Naive thymus-derived CD4-positive, alpha-beta T cell (primary cell): ENCODE measurements at regions not wholly inside any gene's neighbourhood (a gene's known extent, or its start where the extent isn't known, plus 50 kb on each side); places are given as distances from the start of the nearest gene placed in this dataset.

Source experiments
- ATAC-seq: fragments of 150-1000 bp; cut with Tn5 transposase; 2 replicates; pipeline ENCODE4 v1.10.0; 2021; ENCODE audit warnings: mild to moderate bottlenecking, moderate library complexity
- CTCF ChIA-PET: fragments of 350-600 bp; sonication (Branson Sonifier 250); formaldehyde crosslinking; loops from one replicate; lab custom pipeline; 2021; ENCODE audit warnings: antibody characterized with exemption; lab: Charles Lee
- POLR2A ChIA-PET: fragments of 350-600 bp; sonication (Branson Sonifier 250); formaldehyde crosslinking; loops from one replicate; lab custom pipeline; 2021; ENCODE audit warnings: antibody characterized with exemption, inconsistent platforms; lab: Charles Lee
- DNase-seq, 9 donors: peaks; one replicate each; pipeline versions ENCODE4 v3.0.0 to v3.0.0-alpha.2; 2020 to 2022; ENCODE audit warnings: mixed read lengths in 1 of 9
- H3K27ac ChIP-seq: one replicate; pipeline ENCODE4 v1.7.0; 2013; ENCODE audit warnings: mild to moderate bottlenecking, low read depth, low read length, moderate library complexity
- H3K27me3 ChIP-seq, 2 donors: one replicate each; pipeline ENCODE4 v1.7.0; 2013; ENCODE audit warnings: low read length in 2 of 2, mild to moderate bottlenecking in 2 of 2, moderate library complexity in 2 of 2; ENCODE audit not compliant: control insufficient read depth in 2 of 2, insufficient read depth in 2 of 2
- H3K36me3 ChIP-seq, 3 experiments: 1 replicate in 2 of 3; 2 replicates in 1 of 3; pipeline ENCODE4 v1.7.0; 2013; ENCODE audit warnings: low read length in 3 of 3, mild to moderate bottlenecking in 3 of 3, moderate library complexity in 1 of 3; ENCODE audit not compliant: insufficient read depth in 3 of 3, control insufficient read depth in 2 of 3
- H3K4me1 ChIP-seq, 2 donors: one replicate each; pipeline ENCODE4 v1.7.0; 2013; ENCODE audit warnings: low read length in 2 of 2, mild to moderate bottlenecking in 2 of 2, moderate library complexity in 1 of 2; ENCODE audit not compliant: control insufficient read depth in 2 of 2, insufficient read depth in 2 of 2
- H3K4me3 ChIP-seq: 2 replicates; pipeline ENCODE4 v1.7.0; 2013; ENCODE audit warnings: mild to moderate bottlenecking, low read length
- H3K9me3 ChIP-seq, 3 experiments: 1 replicate in 2 of 3; 2 replicates in 1 of 3; pipeline ENCODE4 v1.7.0; 2013; ENCODE audit warnings: low read length in 3 of 3; ENCODE audit not compliant: control insufficient read depth in 2 of 3
- H3K27ac Mint-ChIP-seq, 9 donors: one replicate each; pipeline ENCODE4 v1.8.0; 2020 to 2022; ENCODE audit warnings: mixed read lengths in 9 of 9, mild to moderate bottlenecking in 8 of 9, moderate library complexity in 5 of 9, inconsistent platforms in 2 of 9
- H3K27me3 Mint-ChIP-seq, 5 donors: one replicate each; pipeline ENCODE4 v1.8.0; 2021 to 2022; ENCODE audit warnings: mixed read lengths in 5 of 5, mild to moderate bottlenecking in 1 of 5
- H3K36me3 Mint-ChIP-seq, 5 donors: one replicate each; pipeline ENCODE4 v1.8.0; 2020 to 2022; ENCODE audit warnings: mixed read lengths in 5 of 5, mild to moderate bottlenecking in 3 of 5, inconsistent platforms in 1 of 5
- H3K4me1 Mint-ChIP-seq, 7 donors: one replicate each; pipeline ENCODE4 v1.8.0; 2020 to 2022; ENCODE audit warnings: mixed read lengths in 7 of 7, mild to moderate bottlenecking in 3 of 7, inconsistent platforms in 1 of 7
- H3K4me3 Mint-ChIP-seq, 10 donors: one replicate each; pipeline ENCODE4 v1.8.0; 2020 to 2022; ENCODE audit warnings: mild to moderate bottlenecking in 10 of 10, mixed read lengths in 10 of 10, moderate library complexity in 6 of 10, inconsistent platforms in 2 of 10
- H3K9me3 Mint-ChIP-seq, 11 donors: one replicate each; pipeline ENCODE4 v1.8.0; 2020 to 2022; ENCODE audit warnings: mixed read lengths in 11 of 11, mild to moderate bottlenecking in 4 of 11, inconsistent platforms in 1 of 11, moderate library complexity in 1 of 11
- intact Hi-C, 2 donors: fragments of 100-400 bp; cut with micrococcal nuclease; formaldehyde crosslinking; loops; one replicate each; pipeline ENCODE4 v1.15.1; 2023

GRCh38 chr14:56886471-56887062 is 76.3 kb upstream of the OTX2 start:
- CTCF ChIA-PET, result no interaction called here
- no peak for DNase-seq
- Mint-ChIP-seq H3K27me3 (peaks cover 27 to 59% (median 49%) of the 10 kb centered on the region in 5 donors), H3K4me3 (no peak overlapping the region), H3K27ac (no peak overlapping the region), H3K36me3 (no peaks in the 10 kb centered on the region), H3K9me3 (peaks cover 0 to 10% (median 0%) of the 10 kb centered on the region in 11 donors), H3K4me1 (no peaks in the 10 kb centered on the region)
- ATAC-seq, result no peak
- Histone ChIP-seq H3K36me3 (no peaks in the 10 kb centered on the region), H3K4me3 (no peak overlapping the region), H3K27ac (no peak overlapping the region), H3K4me1 (no peaks in the 10 kb centered on the region), H3K27me3 (no peaks in the 10 kb centered on the region), H3K9me3 (no peaks in the 10 kb centered on the region)
- intact Hi-C loops, result no loop called here
- POLR2A ChIA-PET, result no interaction called here

DNA sequence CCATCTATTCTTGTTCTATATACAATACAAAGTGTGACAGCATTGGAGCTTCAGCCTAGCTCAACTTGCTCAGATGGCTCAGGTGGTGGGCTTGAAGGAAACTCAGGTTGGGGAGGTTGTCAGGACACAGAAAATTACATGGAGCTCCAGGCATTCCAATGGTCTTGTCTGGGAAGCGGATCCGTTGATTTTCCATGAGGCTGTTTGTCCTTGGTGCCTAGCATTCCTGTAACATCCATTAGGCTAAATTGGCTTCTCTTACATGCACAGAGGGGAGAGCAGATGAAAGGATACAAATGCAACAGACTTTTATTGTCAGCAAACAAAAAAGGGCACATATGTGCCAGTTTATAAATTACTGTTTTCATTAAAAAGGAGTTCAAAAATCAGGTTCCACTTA is 75.5 kb upstream of the OTX2 start:
- peaks cover 0 to 10% (median 0%) of the 10 kb centered on the region in 11 donors for H3K9me3 Mint-ChIP-seq

GRCh38 chr14:56884617-56885016 is 74.3 kb upstream of the OTX2 start:
- Mint-ChIP-seq H3K36me3 (no peaks in the 10 kb centered on the region), H3K4me1 (no peaks in the 10 kb centered on the region), H3K9me3 (peaks cover 0 to 10% (median 2%) of the 10 kb centered on the region in 11 donors), H3K27ac (no peak overlapping the region), H3K27me3 (peaks cover 18 to 56% (median 47%) of the 10 kb centered on the region in 5 donors), H3K4me3 (no peak overlapping the region)
- ATAC-seq (no peak), DNase-seq (no peak)
- H3K9me3 ChIP-seq, result no peaks in the 10 kb centered on the region
- no peaks in the 10 kb centered on the region for H3K4me1 ChIP-seq
- CTCF ChIA-PET, result no interaction called here
- intact Hi-C loops, result no loop called here
- H3K27ac ChIP-seq, result no peak overlapping the region
- POLR2A ChIA-PET, result no interaction called here
- H3K4me3 ChIP-seq, result no peak overlapping the region
- H3K27me3 ChIP-seq, result no peaks in the 10 kb centered on the region
- no peaks in the 10 kb centered on the region for H3K36me3 ChIP-seq

More for the DNA sequence above, 75.5 kb upstream of the OTX2 start:
- Mint-ChIP-seq H3K27me3 (peaks cover 23 to 54% (median 45%) of the 10 kb centered on the region in 5 donors), H3K4me3 (no peak overlapping the region), H3K36me3 (no peaks in the 10 kb centered on the region), H3K27ac (no peak overlapping the region), H3K4me1 (no peaks in the 10 kb centered on the region)
- ChIA-PET CTCF (no interaction called here), POLR2A (no interaction called here)
- no peak for DNase-seq
- no peaks in the 10 kb centered on the region for H3K27me3 ChIP-seq
- no peak for ATAC-seq
- no peaks in the 10 kb centered on the region for H3K4me1 ChIP-seq
- intact Hi-C loops, result no loop called here
- no peaks in the 10 kb centered on the region for H3K9me3 ChIP-seq
- H3K4me3 ChIP-seq, result no peak overlapping the region
- H3K36me3 ChIP-seq, result no peaks in the 10 kb centered on the region
- no peak overlapping the region for H3K27ac ChIP-seq

- H3K27me3 ChIP-seq, result no peaks in the 10 kb centered on the region
- peaks cover 5 to 45% (median 31%) of the 10 kb centered on the region in 5 donors for H3K27me3 Mint-ChIP-seq
- no peaks in the 10 kb centered on the region for H3K9me3 ChIP-seq
- peaks cover 0 to 10% (median 2%) of the 10 kb centered on the region in 11 donors for H3K9me3 Mint-ChIP-seq
- no peaks in the 10 kb centered on the region for H3K36me3 ChIP-seq
- H3K4me3 Mint-ChIP-seq, result no peak overlapping the region
- no peak for ATAC-seq
- H3K27ac Mint-ChIP-seq, result no peak overlapping the region
- intact Hi-C loops, result no loop called here
- POLR2A ChIA-PET, result no interaction called here
- H3K4me3 ChIP-seq, result no peak overlapping the region
- no peak overlapping the region for H3K27ac ChIP-seq
- DNase-seq, result no peak
- no peaks in the 10 kb centered on the region for H3K4me1 Mint-ChIP-seq
- no peaks in the 10 kb centered on the region for H3K36me3 Mint-ChIP-seq
- CTCF ChIA-PET, result no interaction called here
- no peaks in the 10 kb centered on the region for H3K4me1 ChIP-seq
Measured at GRCh38 chr14:56881181-56881580, 70.9 kb upstream of the OTX2 start.

DNA sequence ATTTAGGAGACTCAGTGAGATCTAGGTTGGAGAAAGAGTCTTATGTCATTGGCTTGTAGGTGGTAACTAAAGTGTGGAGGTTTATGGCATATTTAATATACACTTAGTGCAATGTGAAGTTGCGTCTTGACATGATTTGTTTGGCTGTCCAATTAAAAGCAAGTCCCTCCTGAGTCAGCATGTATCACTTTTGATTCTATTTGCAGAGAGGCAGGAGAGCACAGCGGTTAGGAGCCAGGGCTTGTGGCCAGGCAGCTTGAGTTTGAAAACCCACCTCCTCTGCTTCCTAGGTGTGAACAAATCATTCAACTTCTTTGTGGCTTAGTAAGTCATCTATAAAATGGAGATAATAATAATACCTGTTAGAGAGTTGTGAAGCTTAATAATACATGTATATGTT is 68.5 kb upstream of the OTX2 start:
- ATAC-seq, result no peak
- no peak for DNase-seq
- peaks cover 0 to 38% (median 25%) of the 10 kb centered on the region in 5 donors for H3K27me3 Mint-ChIP-seq
- Histone ChIP-seq H3K4me3 (no peak overlapping the region), H3K4me1 (no peaks in the 10 kb centered on the region), H3K27me3 (no peaks in the 10 kb centered on the region), H3K36me3 (no peaks in the 10 kb centered on the region), H3K9me3 (no peaks in the 10 kb centered on the region), H3K27ac (no peak overlapping the region)
- intact Hi-C loops, result no loop called here
- ChIA-PET CTCF (no interaction called here), POLR2A (no interaction called here)
- H3K4me1 Mint-ChIP-seq, result no peaks in the 10 kb centered on the region
- H3K9me3 Mint-ChIP-seq, result peaks cover 0 to 7% (median 1%) of the 10 kb centered on the region in 11 donors
- H3K27ac Mint-ChIP-seq, result no peak overlapping the region
- no peaks in the 10 kb centered on the region for H3K36me3 Mint-ChIP-seq
- H3K4me3 Mint-ChIP-seq, result no peak overlapping the region

DNA sequence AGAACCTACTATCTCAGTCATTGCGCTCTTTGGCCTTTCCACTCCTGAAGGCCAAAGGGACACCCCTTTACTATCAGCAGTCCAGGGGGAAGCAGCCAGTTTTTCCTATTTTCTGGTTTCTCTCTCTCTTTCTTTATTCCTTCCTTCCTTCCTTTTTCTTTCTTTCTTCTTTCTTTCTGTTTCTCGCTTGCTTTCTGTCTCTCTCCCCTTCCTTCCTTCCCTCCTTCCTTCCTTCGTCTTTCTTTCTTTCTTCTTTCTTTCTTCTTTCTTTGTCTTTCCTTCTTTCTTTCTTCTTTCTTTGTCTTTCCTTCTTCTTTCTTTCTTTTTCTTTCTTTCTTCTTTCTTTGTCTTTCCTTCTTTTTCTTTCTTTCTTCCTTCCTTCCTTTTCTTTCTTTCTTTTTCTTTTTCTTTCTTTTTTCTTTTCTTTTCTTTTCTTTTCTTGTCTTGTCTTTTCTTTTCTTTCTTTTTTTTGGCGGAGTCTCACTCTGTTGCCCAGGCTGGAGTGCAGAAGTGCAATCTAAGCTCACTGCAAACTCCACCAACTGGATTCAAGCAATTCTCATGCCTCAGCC is 64.9 kb upstream of the OTX2 start:
- no peaks in the 10 kb centered on the region for H3K27me3 ChIP-seq
- no peaks in the 10 kb centered on the region for H3K4me1 ChIP-seq
- DNase-seq, result no peak
- ATAC-seq, result no peak
- no peak overlapping the region for H3K27ac ChIP-seq
- Mint-ChIP-seq H3K27me3 (peaks cover 0 to 34% (median 21%) of the 10 kb centered on the region in 5 donors), H3K36me3 (no peaks in the 10 kb centered on the region), H3K4me1 (peaks cover 0 to 1% (median 0%) of the 10 kb centered on the region in 7 donors), H3K9me3 (peaks cover 0 to 4% (median 1%) of the 10 kb centered on the region in 11 donors), H3K27ac (no peak overlapping the region), H3K4me3 (peak overlapping the region in 1 of 10 donors; percentile 40)
- no peaks in the 10 kb centered on the region for H3K9me3 ChIP-seq
- intact Hi-C loops, result no loop called here
- ChIA-PET POLR2A (no interaction called here), CTCF (no interaction called here)
- no peak overlapping the region for H3K4me3 ChIP-seq
- H3K36me3 ChIP-seq, result no peaks in the 10 kb centered on the region

DNA sequence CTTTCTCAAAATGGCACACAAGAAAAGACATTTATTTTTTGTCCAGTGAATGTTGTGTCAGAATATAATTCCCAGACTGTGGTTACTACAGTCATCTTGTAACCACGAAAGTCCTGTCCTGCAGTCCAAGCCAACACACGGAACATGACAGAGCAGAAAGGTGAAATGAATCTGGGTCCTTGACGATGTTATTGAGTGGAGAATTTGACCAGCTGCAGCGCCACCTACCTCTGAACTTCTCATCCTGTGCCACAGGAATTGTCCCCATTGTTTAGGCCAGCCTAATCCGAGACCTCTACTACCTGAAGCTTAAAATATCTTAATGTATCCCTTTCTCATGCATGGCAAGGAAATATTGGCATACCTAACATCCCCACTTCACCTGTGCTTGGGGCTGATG is 64.1 kb upstream of the OTX2 start:
- no peak for DNase-seq
- H3K4me1 Mint-ChIP-seq, result peaks cover 0 to 1% (median 0%) of the 10 kb centered on the region in 7 donors
- ChIA-PET CTCF (no interaction called here), POLR2A (no interaction called here)
- H3K4me1 ChIP-seq, result no peaks in the 10 kb centered on the region
- peaks cover 0 to 31% (median 15%) of the 10 kb centered on the region in 5 donors for H3K27me3 Mint-ChIP-seq
- H3K4me3 Mint-ChIP-seq, result no peak overlapping the region
- no peak overlapping the region for H3K27ac Mint-ChIP-seq
- intact Hi-C loops, result no loop called here
- no peak overlapping the region for H3K4me3 ChIP-seq
- ATAC-seq, result no peak
- H3K27ac ChIP-seq, result no peak overlapping the region
- no peaks in the 10 kb centered on the region for H3K27me3 ChIP-seq
- no peaks in the 10 kb centered on the region for H3K9me3 ChIP-seq
- H3K36me3 ChIP-seq, result no peaks in the 10 kb centered on the region
- no peaks in the 10 kb centered on the region for H3K36me3 Mint-ChIP-seq
- peaks cover 0 to 4% (median 0%) of the 10 kb centered on the region in 11 donors for H3K9me3 Mint-ChIP-seq
